Spleen (tissue), 7 donors: ENCODE measurements at regions not wholly inside any gene's neighbourhood (a gene's known extent, or its start where the extent isn't known, plus 50 kb on each side); places are given as distances from the start of the nearest gene placed in this dataset.

Experiments
- POLR2A ChIP-seq, 3 donors: fragments of 450-650 bp; IDR thresholded peaks; one replicate each; pipeline ENCODE4 v1.5.1; 2017; ENCODE audit warnings: antibody characterized with exemption in 3 of 3, mild to moderate bottlenecking in 1 of 3
- TF ChIP-seq, protein P1 (sequence below), 11 experiments: fragments of 200-600 bp in 7 of 11; fragments of 450-650 bp in 4 of 11; sonication (generic) in 4 of 11; IDR thresholded peaks in 8 of 11; conservative IDR thresholded peaks in 3 of 11; 1 replicate in 7 of 11; 2 replicates in 4 of 11; pipeline versions ENCODE4 v1.4.0 to v1.8.0; 2016 to 2021; ENCODE audit warnings: antibody characterized with exemption in 11 of 11, inconsistent platforms in 4 of 11, mild to moderate bottlenecking in 1 of 11
- donor health status: DM: no; HTN: no; CAD: no; lungs with moderate emphysema.
- donor health status: DM: no; HTN: no; CAD: no.
- donor health status: DM: no; HTN: no; CAD: no.

DNA sequence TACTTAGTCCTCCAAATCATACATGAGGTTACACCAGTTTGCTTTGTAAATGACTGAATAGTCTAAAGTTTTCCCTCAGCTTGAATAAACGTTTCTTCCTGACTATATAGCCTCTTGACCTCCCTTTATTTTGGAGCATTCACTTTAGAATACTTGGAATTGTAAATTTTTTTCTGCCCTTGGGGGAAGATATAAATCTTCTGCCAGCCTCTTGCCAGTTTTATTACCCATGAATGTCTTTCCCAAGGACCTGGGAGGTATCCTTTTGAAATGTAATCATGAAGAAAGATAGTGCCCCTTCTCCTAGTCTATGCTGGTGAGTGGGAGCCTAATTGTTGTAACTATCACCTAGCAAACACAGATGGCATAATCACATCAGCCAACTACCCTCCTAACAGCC is 2033.9 kb upstream of the PCDH20 start:
- no peak for TF ChIP-seq POLR2A (IDR thresholded peaks at IDR 0.05)
- TF ChIP-seq, protein P1, sequence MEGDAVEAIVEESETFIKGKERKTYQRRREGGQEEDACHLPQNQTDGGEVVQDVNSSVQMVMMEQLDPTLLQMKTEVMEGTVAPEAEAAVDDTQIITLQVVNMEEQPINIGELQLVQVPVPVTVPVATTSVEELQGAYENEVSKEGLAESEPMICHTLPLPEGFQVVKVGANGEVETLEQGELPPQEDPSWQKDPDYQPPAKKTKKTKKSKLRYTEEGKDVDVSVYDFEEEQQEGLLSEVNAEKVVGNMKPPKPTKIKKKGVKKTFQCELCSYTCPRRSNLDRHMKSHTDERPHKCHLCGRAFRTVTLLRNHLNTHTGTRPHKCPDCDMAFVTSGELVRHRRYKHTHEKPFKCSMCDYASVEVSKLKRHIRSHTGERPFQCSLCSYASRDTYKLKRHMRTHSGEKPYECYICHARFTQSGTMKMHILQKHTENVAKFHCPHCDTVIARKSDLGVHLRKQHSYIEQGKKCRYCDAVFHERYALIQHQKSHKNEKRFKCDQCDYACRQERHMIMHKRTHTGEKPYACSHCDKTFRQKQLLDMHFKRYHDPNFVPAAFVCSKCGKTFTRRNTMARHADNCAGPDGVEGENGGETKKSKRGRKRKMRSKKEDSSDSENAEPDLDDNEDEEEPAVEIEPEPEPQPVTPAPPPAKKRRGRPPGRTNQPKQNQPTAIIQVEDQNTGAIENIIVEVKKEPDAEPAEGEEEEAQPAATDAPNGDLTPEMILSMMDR (IDR thresholded peaks at IDR 0.05 in 8 of 11, conservative IDR thresholded peaks at IDR 0.05 in 3 of 11): no peak
